ENCODE measurements at regions not wholly inside any gene's neighbourhood (a gene's known extent, or its start where the extent isn't known, plus 50 kb on each side); places are given as distances from the start of the nearest gene placed in this dataset.

- DNase-seq, result no peak
These were observed 73.1 kb upstream of the KCNA4 start for GRCh38 chr11:30089921-30090320.

GRCh38 chr11:30091246-30091645 lies 74.4 kb upstream of the KCNA4 start:
- DNase-seq, result no peak

- no peak for DNase-seq
These were observed 74.9 kb upstream of the KCNA4 start for GRCh38 chr11:30091737-30092136.

GRCh38 chr11:30092518-30092917 lies 75.7 kb upstream of the KCNA4 start:
- DNase-seq, result no peak

GRCh38 chr11:30100495-30100894 lies 83.7 kb upstream of the KCNA4 start:
- DNase-seq, result no peak

GRCh38 chr11:30106222-30107181 lies 89.7 kb upstream of the KCNA4 start:
- DNase-seq, result no peak

GRCh38 chr11:30107899-30108298 lies 91.1 kb upstream of the KCNA4 start:
- DNase-seq, result no peak

- no peak for DNase-seq
These were observed 92.9 kb upstream of the KCNA4 start for GRCh38 chr11:30109774-30110173.

GRCh38 chr11:30110691-30111090 lies 93.9 kb upstream of the KCNA4 start:
- no peak for DNase-seq

GRCh38 chr11:30111786-30112185 lies 95.0 kb upstream of the KCNA4 start:
- DNase-seq, result no peak

- DNase-seq, result no peak
These were observed 96.6 kb upstream of the KCNA4 start for GRCh38 chr11:30113326-30113898.

- no peak for DNase-seq
These were observed 99.7 kb upstream of the KCNA4 start for GRCh38 chr11:30116512-30116911.

GRCh38 chr11:30120045-30120589 lies 103.3 kb upstream of the KCNA4 start:
- no peak for DNase-seq

GRCh38 chr11:30125456-30125855 lies 105.4 kb upstream of the FSHB start:
- no peak for DNase-seq

GRCh38 chr11:30128269-30128932 lies 102.4 kb upstream of the FSHB start:
- no peak for DNase-seq

- no peak for DNase-seq
These were observed 99.3 kb upstream of the FSHB start for GRCh38 chr11:30131535-30131934.

- no peak for DNase-seq
These were observed 97.5 kb upstream of the FSHB start for GRCh38 chr11:30133281-30133680.

GRCh38 chr11:30143098-30143705 lies 87.6 kb upstream of the FSHB start:
- DNase-seq, result peak; percentile 31

- DNase-seq, result no peak
These were observed 83.5 kb upstream of the FSHB start for GRCh38 chr11:30147293-30147692.

- no peak for DNase-seq
These were observed 80.8 kb upstream of the FSHB start for GRCh38 chr11:30149998-30150397.

- DNase-seq, result no peak
These were observed 80.4 kb upstream of the FSHB start for GRCh38 chr11:30150425-30150824.

GRCh38 chr11:30153008-30153407 lies 77.8 kb upstream of the FSHB start:
- DNase-seq, result no peak

GRCh38 chr11:30155428-30155827 lies 75.4 kb upstream of the FSHB start:
- no peak for DNase-seq
